NT2/D1 (cell line): ENCODE measurements at regions not wholly inside any gene's neighbourhood (a gene's known extent, or its start where the extent isn't known, plus 50 kb on each side); places are given as distances from the start of the nearest gene placed in this dataset.

Experiments used
- DNase-seq: peaks from one replicate; pipeline ENCODE4 v3.0.0-alpha.2; 2011; ENCODE audit warnings: low read depth, low spot score
- H3K27me3 ChIP-seq: 2 replicates; pipeline ENCODE4 v1.6.0; 2011; ENCODE audit warnings: mild to moderate bottlenecking; ENCODE audit not compliant: insufficient read length, insufficient read depth
- H3K36me3 ChIP-seq: 2 replicates; pipeline ENCODE4 v1.6.1; 2011; ENCODE audit warnings: mild to moderate bottlenecking, low read length, mixed read lengths; ENCODE audit not compliant: insufficient read depth, insufficient read length
- H3K4me1 ChIP-seq: 2 replicates; pipeline ENCODE4 v1.5.1; 2011; ENCODE audit not compliant: insufficient read depth, insufficient read length
- H3K4me3 ChIP-seq: 2 replicates; pipeline ENCODE4 v1.5.1; 2011; ENCODE audit warnings: low read depth; ENCODE audit not compliant: insufficient read length
- H3K9ac ChIP-seq: 2 replicates; pipeline ENCODE4 v1.6.0; 2011; ENCODE audit warnings: low read depth; ENCODE audit not compliant: insufficient read length
- H3K9me3 ChIP-seq: 2 replicates; pipeline ENCODE4 v1.5.1; 2011; ENCODE audit warnings: mild to moderate bottlenecking, low read length; ENCODE audit not compliant: insufficient read depth
- SUZ12 ChIP-seq: IDR thresholded peaks from 2 replicates; pipeline ENCODE4 v1.6.1; 2011; ENCODE audit not compliant: insufficient read length, insufficient read depth; ENCODE audit errors: extremely low read depth
- YY1 ChIP-seq: IDR thresholded peaks from 2 replicates; pipeline ENCODE4 v1.6.1; 2011; ENCODE audit not compliant: insufficient read length, insufficient read depth
- ZNF274 ChIP-seq: IDR thresholded peaks from 2 replicates; pipeline ENCODE4 v1.6.1; 2011; ENCODE audit warnings: mild to moderate bottlenecking, low read depth, low read length

DNA sequence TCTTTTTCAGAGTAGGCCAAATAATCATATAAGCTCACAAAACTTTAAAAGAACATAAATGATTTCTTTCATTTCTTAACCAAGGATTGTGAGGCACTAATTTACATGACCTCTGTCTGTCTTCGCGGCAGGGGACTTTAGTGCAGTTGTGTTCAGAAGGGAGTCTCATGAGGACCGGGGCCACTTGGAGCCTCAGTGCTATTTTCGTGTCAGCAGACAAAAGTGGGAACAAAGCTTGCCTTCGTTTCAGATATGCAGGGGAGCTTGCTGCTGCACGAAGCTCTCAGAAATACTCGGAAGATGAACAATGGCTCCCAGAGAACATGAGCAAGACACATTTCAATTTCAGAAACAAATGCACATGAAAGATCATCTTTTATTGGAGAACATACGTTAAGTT is 497.0 kb downstream of the CDH26 start:
- Histone ChIP-seq H3K27me3 (peaks cover 2% of the 10 kb centered on the region), H3K4me1 (no peaks in the 10 kb centered on the region), H3K9me3 (no peaks in the 10 kb centered on the region), H3K4me3 (no peak overlapping the region), H3K9ac (no peak overlapping the region), H3K36me3 (no peaks in the 10 kb centered on the region)
- no peak for TF ChIP-seq ZNF274
- no peak for TF ChIP-seq YY1
- no peak for TF ChIP-seq SUZ12
- no peak for DNase-seq

GRCh38 chr20:60459212-60459611 is 501.0 kb downstream of the CDH26 start:
- H3K4me3 ChIP-seq: no peak overlapping the region
- no peaks in the 10 kb centered on the region for H3K9me3 ChIP-seq
- no peaks in the 10 kb centered on the region for H3K4me1 ChIP-seq
- no peak overlapping the region for H3K9ac ChIP-seq
- H3K27me3 ChIP-seq: no peaks in the 10 kb centered on the region
- TF ChIP-seq SUZ12 (no peak), YY1 (no peak), ZNF274 (no peak)
- no peaks in the 10 kb centered on the region for H3K36me3 ChIP-seq
- no peak for DNase-seq

DNA sequence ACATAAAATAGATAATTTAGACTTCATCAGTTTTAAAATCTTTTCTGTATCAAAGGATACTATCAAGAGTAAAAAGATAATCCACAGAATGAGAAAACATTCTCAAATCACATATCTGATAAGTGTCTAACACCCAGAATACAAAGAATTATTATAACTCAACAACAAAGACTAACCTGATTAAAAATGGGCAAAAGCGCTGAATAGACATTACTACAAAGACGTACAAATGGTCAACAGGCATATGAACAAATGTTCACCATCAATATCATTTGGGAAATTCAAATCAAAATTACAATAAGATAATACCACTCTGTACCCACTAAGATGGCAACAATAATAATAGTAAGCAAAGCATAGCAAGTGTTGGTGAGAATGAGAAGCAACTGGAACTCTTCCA is 503.8 kb downstream of the CDH26 start:
- Histone ChIP-seq H3K27me3 (peaks cover 3% of the 10 kb centered on the region), H3K4me3 (no peak overlapping the region), H3K4me1 (no peaks in the 10 kb centered on the region), H3K9me3 (no peaks in the 10 kb centered on the region), H3K36me3 (no peaks in the 10 kb centered on the region), H3K9ac (no peak overlapping the region)
- no peak for DNase-seq
- TF ChIP-seq ZNF274 (no peak), SUZ12 (no peak), YY1 (no peak)

- Histone ChIP-seq H3K9me3 (no peaks in the 10 kb centered on the region), H3K4me3 (no peak overlapping the region), H3K9ac (no peak overlapping the region), H3K4me1 (no peaks in the 10 kb centered on the region), H3K27me3 (peaks cover 7% of the 10 kb centered on the region), H3K36me3 (no peaks in the 10 kb centered on the region)
- DNase-seq: no peak
- no peak for TF ChIP-seq YY1
- TF ChIP-seq ZNF274: no peak
- TF ChIP-seq SUZ12: no peak
Measured at GRCh38 chr20:60463798-60464197, 505.6 kb downstream of the CDH26 start.

DNA sequence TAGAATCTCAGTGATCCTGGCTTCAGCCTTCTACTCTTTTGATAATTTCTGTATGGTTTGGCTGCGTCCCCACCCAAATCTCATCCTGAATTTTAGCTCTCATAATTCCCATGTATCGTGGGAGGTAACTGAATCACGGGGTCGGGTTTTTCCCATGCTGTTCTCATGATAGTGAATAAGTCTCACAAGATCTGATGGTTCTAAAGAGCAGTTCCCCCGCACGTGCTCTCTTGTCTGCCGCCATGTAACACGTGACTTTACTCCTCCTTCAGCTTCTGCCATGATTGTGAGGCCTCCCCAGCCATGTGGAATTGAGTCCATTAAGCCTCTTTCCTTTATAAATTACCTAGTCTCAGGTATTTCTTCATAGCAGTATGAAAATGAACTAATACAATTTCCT is 507.2 kb downstream of the CDH26 start:
- DNase-seq: no peak
- peaks cover 9% of the 10 kb centered on the region for H3K27me3 ChIP-seq
- TF ChIP-seq YY1: no peak
- TF ChIP-seq ZNF274: no peak
- no peak for TF ChIP-seq SUZ12
- H3K9me3 ChIP-seq: no peaks in the 10 kb centered on the region
- H3K36me3 ChIP-seq: no peaks in the 10 kb centered on the region
- H3K4me3 ChIP-seq: no peak overlapping the region
- no peaks in the 10 kb centered on the region for H3K4me1 ChIP-seq
- H3K9ac ChIP-seq: no peak overlapping the region

- no peak for DNase-seq
- TF ChIP-seq YY1 (no peak), ZNF274 (no peak), SUZ12 (no peak)
- H3K27me3 ChIP-seq: peaks cover 11% of the 10 kb centered on the region
- H3K4me3 ChIP-seq: no peak overlapping the region
- H3K36me3 ChIP-seq: no peaks in the 10 kb centered on the region
- H3K4me1 ChIP-seq: no peaks in the 10 kb centered on the region
- no peak overlapping the region for H3K9ac ChIP-seq
- H3K9me3 ChIP-seq: no peaks in the 10 kb centered on the region
Measured at GRCh38 chr20:60465993-60466686, 507.9 kb downstream of the CDH26 start.

GRCh38 chr20:60466687-60467022 is 508.4 kb downstream of the CDH26 start:
- no peak for DNase-seq
- Histone ChIP-seq H3K4me1 (no peaks in the 10 kb centered on the region), H3K9ac (no peak overlapping the region), H3K27me3 (peaks cover 11% of the 10 kb centered on the region), H3K36me3 (no peaks in the 10 kb centered on the region), H3K9me3 (no peaks in the 10 kb centered on the region), H3K4me3 (no peak overlapping the region)
- TF ChIP-seq ZNF274 (no peak), SUZ12 (no peak), YY1 (no peak)
